Large intestine (tissue), 3 donors: ENCODE measurements at regions not wholly inside any gene's neighbourhood (a gene's known extent, or its start where the extent isn't known, plus 50 kb on each side); places are given as distances from the start of the nearest gene placed in this dataset.

Experiments
- DNase-seq, 2 donors: peaks; one replicate each; pipeline versions ENCODE4 v3.0.0 to v3.0.0-alpha.2; 2013
- H3K27ac ChIP-seq: one replicate; pipeline ENCODE4 v1.5.1; 2013; ENCODE audit warnings: low read length
- H3K27me3 ChIP-seq: 2 replicates; pipeline ENCODE4 v1.6.1; 2013; ENCODE audit warnings: low read length; ENCODE audit not compliant: control insufficient read depth, insufficient read depth
- H3K36me3 ChIP-seq: 2 replicates; pipeline ENCODE4 v1.6.1; 2013; ENCODE audit warnings: low read length; ENCODE audit not compliant: control insufficient read depth, insufficient read depth
- H3K4me1 ChIP-seq: one replicate; pipeline ENCODE4 v1.6.1; 2013; ENCODE audit warnings: low read length; ENCODE audit not compliant: control insufficient read depth, insufficient read depth
- H3K4me3 ChIP-seq: one replicate; pipeline ENCODE4 v1.5.1; 2013; ENCODE audit warnings: low read length
- H3K9me3 ChIP-seq: one replicate; pipeline ENCODE4 v1.6.1; 2013; ENCODE audit warnings: mild to moderate bottlenecking, low read depth, low read length, moderate library complexity; ENCODE audit not compliant: control insufficient read depth
- WGBS: methylation state at CpG from one replicate; pipeline ENCODE4 v1.1.5; 2013; ENCODE audit warnings: low lambda C conversion rate; ENCODE audit not compliant: insufficient coverage; 5-methylcytosine and 5-hydroxymethylcytosine counted together

DNA sequence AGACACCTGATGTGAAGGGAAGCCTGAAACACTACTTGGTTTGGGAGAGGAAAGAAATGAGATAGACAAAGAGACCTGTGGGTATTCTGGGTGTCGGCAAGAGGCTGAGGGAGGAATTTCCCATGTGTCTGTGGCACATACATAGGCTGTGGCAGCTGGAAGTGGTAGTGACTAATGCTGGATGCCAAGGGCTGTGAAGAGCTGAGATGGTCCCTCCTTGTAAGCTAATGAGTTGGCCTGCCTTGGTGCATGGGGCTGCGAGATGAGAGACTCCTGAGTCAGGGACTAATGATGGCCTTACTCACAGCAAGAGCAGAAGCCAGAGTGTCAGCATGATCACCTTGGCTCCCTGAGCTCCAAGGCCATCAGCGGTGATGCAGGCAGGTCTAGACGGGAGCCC, 119.0 kb upstream of the EEPD1 start:
- Histone ChIP-seq H3K9me3 (no peaks in the 10 kb centered on the region), H3K4me1 (peaks cover 8% of the 10 kb centered on the region), H3K27me3 (no peaks in the 10 kb centered on the region), H3K27ac (no peak overlapping the region), H3K36me3 (no peaks in the 10 kb centered on the region), H3K4me3 (no peak overlapping the region)
- no CpG with 5 or more reads among the region's 4 CpGs for WGBS
- DNase-seq = no peak

GRCh38 chr7:36035186-36035585, 117.9 kb upstream of the EEPD1 start:
- Histone ChIP-seq H3K36me3 (no peaks in the 10 kb centered on the region), H3K27ac (no peak overlapping the region), H3K4me1 (peaks cover 8% of the 10 kb centered on the region), H3K4me3 (no peak overlapping the region), H3K27me3 (no peaks in the 10 kb centered on the region), H3K9me3 (no peaks in the 10 kb centered on the region)
- no CpG with 5 or more reads among the region's 7 CpGs for WGBS
- no peak for DNase-seq

GRCh38 chr7:36036590-36036989, 116.5 kb upstream of the EEPD1 start:
- no peak for DNase-seq
- Histone ChIP-seq H3K27me3 (no peaks in the 10 kb centered on the region), H3K4me1 (peaks cover 8% of the 10 kb centered on the region), H3K9me3 (no peaks in the 10 kb centered on the region), H3K36me3 (no peaks in the 10 kb centered on the region), H3K4me3 (no peak overlapping the region), H3K27ac (peak overlapping the region; percentile 29)
- WGBS = 80% methylated on average over 1 of the region's 4 CpGs

DNA sequence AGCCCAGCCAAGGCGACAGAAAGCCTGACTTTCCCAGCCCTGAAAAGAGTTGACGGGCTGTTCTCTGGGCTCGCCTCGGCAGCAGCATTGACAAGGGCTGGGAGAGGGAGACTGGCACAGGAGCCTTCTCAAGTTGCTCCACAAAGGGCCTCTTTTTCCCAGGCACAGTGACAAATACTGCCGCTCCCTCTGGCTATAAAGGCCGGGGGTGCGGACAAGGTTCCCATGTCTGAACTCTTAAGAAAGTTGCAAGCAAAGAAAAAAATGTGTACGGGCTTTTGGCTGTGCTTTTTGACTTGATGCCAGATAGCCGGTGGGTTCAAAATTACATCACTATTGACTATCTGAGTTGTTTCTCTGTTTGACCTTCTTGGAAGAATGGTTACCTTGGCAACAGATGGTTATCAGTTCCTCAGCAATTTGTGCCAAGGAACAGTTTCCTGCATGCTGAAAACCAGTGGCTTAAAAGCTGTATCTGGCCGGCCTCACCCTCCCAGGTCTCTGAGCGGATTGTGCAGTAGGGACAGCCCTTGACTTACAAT, 115.9 kb upstream of the EEPD1 start:
- H3K27ac ChIP-seq = peak overlapping the region; percentile 29
- H3K36me3 ChIP-seq = no peaks in the 10 kb centered on the region
- no CpG with 5 or more reads among the region's 11 CpGs for WGBS
- peaks cover 8% of the 10 kb centered on the region for H3K4me1 ChIP-seq
- H3K27me3 ChIP-seq = no peaks in the 10 kb centered on the region
- H3K4me3 ChIP-seq = no peak overlapping the region
- no peaks in the 10 kb centered on the region for H3K9me3 ChIP-seq
- DNase-seq = peak; percentile 58 to 85

- WGBS = 100% methylated on average over 3 of the region's 7 CpGs
- no peaks in the 10 kb centered on the region for H3K36me3 ChIP-seq
- H3K4me3 ChIP-seq = no peak overlapping the region
- no peaks in the 10 kb centered on the region for H3K9me3 ChIP-seq
- peaks cover 8% of the 10 kb centered on the region for H3K4me1 ChIP-seq
- DNase-seq = no peak
- no peak overlapping the region for H3K27ac ChIP-seq
- no peaks in the 10 kb centered on the region for H3K27me3 ChIP-seq
Measured at GRCh38 chr7:36038063-36038721, 114.9 kb upstream of the EEPD1 start.

DNA sequence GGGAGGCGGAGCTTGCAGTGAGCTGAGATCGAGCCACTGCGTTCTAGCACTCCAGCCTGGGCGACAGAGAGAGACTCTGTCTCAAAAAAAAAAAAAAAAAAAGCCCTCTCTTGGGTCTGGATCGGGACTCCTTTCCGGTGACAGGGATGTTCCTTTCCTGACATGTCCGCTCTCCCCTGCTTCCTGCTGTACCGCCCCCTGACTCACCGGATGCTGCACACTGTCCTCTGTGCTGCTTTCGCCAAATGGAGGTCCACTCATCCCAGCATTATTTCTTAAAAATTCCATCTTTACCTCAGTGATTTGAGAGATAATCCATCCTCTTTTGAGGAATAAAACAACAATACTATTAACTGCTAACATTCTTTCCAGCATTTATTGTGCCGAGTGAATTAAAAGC, 113.8 kb upstream of the EEPD1 start:
- Histone ChIP-seq H3K27me3 (no peaks in the 10 kb centered on the region), H3K9me3 (no peaks in the 10 kb centered on the region), H3K4me3 (no peak overlapping the region), H3K4me1 (peaks cover 8% of the 10 kb centered on the region), H3K27ac (no peak overlapping the region), H3K36me3 (no peaks in the 10 kb centered on the region)
- no peak for DNase-seq
- no CpG with 5 or more reads among the region's 11 CpGs for WGBS

DNA sequence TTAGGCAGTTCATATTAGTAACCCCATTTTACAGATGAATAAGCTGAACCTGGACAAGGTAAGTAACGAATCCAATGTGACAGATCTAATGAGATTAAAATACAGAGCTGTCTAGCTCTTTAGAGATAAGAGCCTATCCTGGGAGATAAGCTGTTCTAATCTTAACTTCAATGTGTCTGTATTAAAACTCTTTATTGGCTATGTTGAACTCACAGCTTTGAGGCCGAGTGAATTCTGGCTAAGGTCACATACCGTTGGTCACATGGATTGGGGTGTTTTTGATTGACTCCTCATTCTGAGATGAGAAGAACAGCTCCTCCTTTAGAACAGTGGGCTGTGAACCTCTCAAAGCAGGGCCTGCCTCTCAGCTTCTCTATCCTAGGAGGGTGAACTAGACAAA, 113.4 kb upstream of the EEPD1 start:
- no peak overlapping the region for H3K27ac ChIP-seq
- no peaks in the 10 kb centered on the region for H3K27me3 ChIP-seq

DNA sequence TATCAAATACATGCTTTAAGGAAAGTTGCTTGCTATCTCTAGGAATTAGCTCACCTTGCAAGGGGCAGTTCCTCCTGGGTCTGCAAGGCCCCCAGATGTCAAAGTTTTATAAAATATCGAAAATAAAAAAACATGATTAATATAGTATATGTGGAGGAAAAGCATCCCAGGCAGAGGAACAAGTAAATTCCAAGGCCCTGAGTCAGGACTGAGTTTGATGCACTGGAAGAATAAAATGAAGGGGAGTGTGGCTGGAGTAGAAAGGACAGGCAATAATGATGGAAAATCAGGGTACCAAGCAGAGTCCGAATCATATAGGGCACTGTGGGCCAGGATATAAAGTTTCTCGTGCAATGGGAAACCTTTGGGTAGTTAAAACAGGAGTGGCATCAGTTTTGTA, 112.4 kb upstream of the EEPD1 start:
- DNase-seq = no peak
- H3K4me3 ChIP-seq = no peak overlapping the region
- H3K27me3 ChIP-seq = no peaks in the 10 kb centered on the region
- H3K4me1 ChIP-seq = peaks cover 8% of the 10 kb centered on the region
- no peaks in the 10 kb centered on the region for H3K9me3 ChIP-seq
- no peak overlapping the region for H3K27ac ChIP-seq
- no peaks in the 10 kb centered on the region for H3K36me3 ChIP-seq
- 100% methylated on average over 1 of the region's 3 CpGs for WGBS

More for the DNA sequence above, 113.4 kb upstream of the EEPD1 start:
- Histone ChIP-seq H3K9me3 (no peaks in the 10 kb centered on the region), H3K4me1 (peaks cover 8% of the 10 kb centered on the region), H3K4me3 (no peak overlapping the region), H3K36me3 (no peaks in the 10 kb centered on the region)
- no peak for DNase-seq
- no CpG with 5 or more reads among the region's 3 CpGs for WGBS

DNA sequence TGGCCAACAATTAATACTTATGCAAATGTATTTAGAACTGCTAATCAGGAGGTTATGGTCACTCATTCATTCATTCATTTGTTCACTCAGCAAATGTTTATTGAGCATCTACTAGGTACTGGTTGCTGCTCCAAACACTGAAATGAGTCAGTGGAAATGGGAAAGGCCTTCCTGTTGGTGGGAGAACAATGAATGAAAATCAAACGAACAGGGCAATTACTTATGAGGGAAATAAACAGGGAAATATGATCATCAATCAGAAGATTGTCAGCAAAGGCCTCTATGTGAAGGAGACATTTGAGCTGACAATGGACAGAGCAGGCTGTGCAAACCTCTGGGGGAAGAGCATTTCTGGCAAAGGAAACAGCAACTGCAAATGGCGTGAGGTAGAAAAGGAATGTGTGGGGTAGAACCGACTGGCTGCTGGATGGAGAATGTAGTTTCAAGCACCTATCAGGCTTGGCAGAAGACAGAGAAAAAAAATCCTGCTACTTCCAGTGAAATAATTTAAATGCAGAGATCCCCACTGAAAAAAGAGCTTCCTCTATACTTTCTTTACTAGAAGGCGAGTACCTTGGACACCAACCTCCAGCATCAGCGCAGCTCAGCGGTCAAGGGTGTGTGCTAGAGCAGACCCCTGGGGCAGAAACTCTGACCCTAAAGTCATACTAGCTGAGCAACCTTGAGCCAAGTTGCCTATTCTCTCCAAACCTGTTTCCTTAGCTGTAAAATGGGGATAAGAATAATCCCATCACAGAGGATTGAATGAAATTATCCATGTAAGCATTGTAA, 108.8 kb upstream of the EEPD1 start:
- Histone ChIP-seq H3K9me3 (no peaks in the 10 kb centered on the region), H3K27ac (no peak overlapping the region), H3K4me1 (peaks cover 12% of the 10 kb centered on the region), H3K36me3 (no peaks in the 10 kb centered on the region), H3K4me3 (no peak overlapping the region), H3K27me3 (no peaks in the 10 kb centered on the region)
- 55% methylated on average over 2 of the region's 6 CpGs for WGBS
- DNase-seq = no peak

- DNase-seq = no peak
- Histone ChIP-seq H3K27ac (no peak overlapping the region), H3K4me3 (no peak overlapping the region), H3K27me3 (no peaks in the 10 kb centered on the region), H3K4me1 (peaks cover 12% of the 10 kb centered on the region), H3K9me3 (no peaks in the 10 kb centered on the region), H3K36me3 (no peaks in the 10 kb centered on the region)
- no CpG with 5 or more reads among the region's 2 CpGs for WGBS
Measured at GRCh38 chr7:36045326-36045725, 107.7 kb upstream of the EEPD1 start.
